SW 1271 (cell line): ENCODE measurements at regions not wholly inside any gene's neighbourhood (a gene's known extent, or its start where the extent isn't known, plus 50 kb on each side); places are given as distances from the start of the nearest gene placed in this dataset.
"Not testable (repeated sequence)": the region's sequence is repeated elsewhere in the genome, so short reads cannot be mapped to it uniquely, and the experiment has no call there.

Experiments
- DNase-seq, 2 experiments: peaks; one replicate each; lab custom pipeline; 2025; lab: John Stamatoyannopoulos, UW

- no peak for DNase-seq
Measured at GRCh38 chr1:91605566-91605965, 104.9 kb downstream of the CDC7 start.

- no peak for DNase-seq
Measured at GRCh38 chr1:91606546-91607078, 106.0 kb downstream of the CDC7 start.

GRCh38 chr1:91607686-91608085, 107.0 kb downstream of the CDC7 start:
- DNase-seq, result not testable (repeated sequence)

GRCh38 chr1:91608876-91609275, 108.2 kb downstream of the CDC7 start:
- DNase-seq, result no peak

- peak in 1 of 2 experiments; percentile 33 for DNase-seq
Measured at GRCh38 chr1:91609551-91609950, 108.9 kb downstream of the CDC7 start.

- no peak for DNase-seq
Measured at GRCh38 chr1:91610102-91610501, 109.5 kb downstream of the CDC7 start.

- DNase-seq, result no peak
Measured at GRCh38 chr1:91610789-91611188, 110.1 kb downstream of the CDC7 start.

- no peak for DNase-seq
Measured at GRCh38 chr1:91611483-91611917, 110.8 kb downstream of the CDC7 start.

GRCh38 chr1:91613595-91613994, 112.9 kb downstream of the CDC7 start:
- DNase-seq, result no peak

- no peak for DNase-seq
Measured at GRCh38 chr1:91616712-91617111, 116.1 kb downstream of the CDC7 start.

GRCh38 chr1:91617285-91617765, 116.7 kb downstream of the CDC7 start:
- no peak for DNase-seq

GRCh38 chr1:91619881-91620280, 119.2 kb downstream of the CDC7 start:
- DNase-seq, result no peak

GRCh38 chr1:91621360-91621759, 120.7 kb downstream of the CDC7 start:
- no peak for DNase-seq

- no peak for DNase-seq
Measured at GRCh38 chr1:91621907-91622306, 121.3 kb downstream of the CDC7 start.

- no peak for DNase-seq
Measured at GRCh38 chr1:91622616-91623015, 122.0 kb downstream of the CDC7 start.

GRCh38 chr1:91623020-91623419, 122.4 kb downstream of the CDC7 start:
- DNase-seq, result no peak

- no peak for DNase-seq
Measured at GRCh38 chr1:91624331-91624730, 123.7 kb downstream of the CDC7 start.
